ENCODE measurements at regions not wholly inside any gene's neighbourhood (a gene's known extent, or its start where the extent isn't known, plus 50 kb on each side); places are given as distances from the start of the nearest gene placed in this dataset.

DNA sequence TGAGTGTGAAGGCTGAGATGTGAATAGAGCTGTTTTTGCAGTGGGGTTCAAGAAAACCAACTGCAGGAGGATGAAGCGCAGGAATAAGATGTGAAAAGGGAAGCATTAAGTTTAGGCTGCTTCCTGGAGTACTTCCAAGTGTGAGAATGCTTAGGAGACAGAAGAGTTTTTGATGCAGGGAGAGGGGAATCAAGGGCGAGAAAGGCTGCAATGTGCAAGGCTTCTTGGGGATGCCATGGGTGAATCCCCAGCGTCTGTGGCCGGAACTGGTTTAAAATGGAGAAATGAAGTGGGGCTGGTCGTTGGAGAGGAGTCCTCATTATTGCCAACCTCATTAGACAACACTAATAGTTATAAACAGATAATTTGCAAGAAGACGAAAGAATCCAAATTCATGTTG, 764.9 kb downstream of the LIG4 start:
- TF ChIP-seq, protein P1, sequence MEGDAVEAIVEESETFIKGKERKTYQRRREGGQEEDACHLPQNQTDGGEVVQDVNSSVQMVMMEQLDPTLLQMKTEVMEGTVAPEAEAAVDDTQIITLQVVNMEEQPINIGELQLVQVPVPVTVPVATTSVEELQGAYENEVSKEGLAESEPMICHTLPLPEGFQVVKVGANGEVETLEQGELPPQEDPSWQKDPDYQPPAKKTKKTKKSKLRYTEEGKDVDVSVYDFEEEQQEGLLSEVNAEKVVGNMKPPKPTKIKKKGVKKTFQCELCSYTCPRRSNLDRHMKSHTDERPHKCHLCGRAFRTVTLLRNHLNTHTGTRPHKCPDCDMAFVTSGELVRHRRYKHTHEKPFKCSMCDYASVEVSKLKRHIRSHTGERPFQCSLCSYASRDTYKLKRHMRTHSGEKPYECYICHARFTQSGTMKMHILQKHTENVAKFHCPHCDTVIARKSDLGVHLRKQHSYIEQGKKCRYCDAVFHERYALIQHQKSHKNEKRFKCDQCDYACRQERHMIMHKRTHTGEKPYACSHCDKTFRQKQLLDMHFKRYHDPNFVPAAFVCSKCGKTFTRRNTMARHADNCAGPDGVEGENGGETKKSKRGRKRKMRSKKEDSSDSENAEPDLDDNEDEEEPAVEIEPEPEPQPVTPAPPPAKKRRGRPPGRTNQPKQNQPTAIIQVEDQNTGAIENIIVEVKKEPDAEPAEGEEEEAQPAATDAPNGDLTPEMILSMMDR (conservative IDR thresholded peaks at IDR 0.05): no peak
- no peak for TF ChIP-seq EZH2 (IDR thresholded peaks at IDR 0.05; ENCODE audit: low read depth)
